GM08714 (cell line): ENCODE measurements at regions not wholly inside any gene's neighbourhood (a gene's known extent, or its start where the extent isn't known, plus 50 kb on each side); places are given as distances from the start of the nearest gene placed in this dataset.

ENCODE experiments used
- H3K4me3 ChIP-seq: fragments of 200-500 bp; sonication (Bioruptor generic); 2 replicates; pipeline ENCODE4 v1.5.1; 2014; ENCODE audit warnings: mild to moderate bottlenecking, low read length, inconsistent platforms
- ZNF274 ChIP-seq: IDR thresholded peaks from 2 replicates; pipeline ENCODE4 v1.6.1; 2012; ENCODE audit warnings: mild to moderate bottlenecking, low read depth, low read length

GRCh38 chr9:13665418-13666066, 386.1 kb upstream of the MPDZ start:
- no peak for TF ChIP-seq ZNF274
- H3K4me3 ChIP-seq, result no peak overlapping the region

GRCh38 chr9:13661014-13661413, 381.5 kb upstream of the MPDZ start:
- H3K4me3 ChIP-seq, result no peak overlapping the region
- no peak for TF ChIP-seq ZNF274

- no peak overlapping the region for H3K4me3 ChIP-seq
- no peak for TF ChIP-seq ZNF274
Observed at GRCh38 chr9:13651969-13652663, 372.6 kb upstream of the MPDZ start.

- TF ChIP-seq ZNF274, result no peak
- no peak overlapping the region for H3K4me3 ChIP-seq
Observed at GRCh38 chr9:13651526-13651925, 372.0 kb upstream of the MPDZ start.

GRCh38 chr9:13648676-13649075, 369.2 kb upstream of the MPDZ start:
- no peak overlapping the region for H3K4me3 ChIP-seq
- no peak for TF ChIP-seq ZNF274

- H3K4me3 ChIP-seq, result no peak overlapping the region
- no peak for TF ChIP-seq ZNF274
Observed at GRCh38 chr9:13648068-13648467, 368.6 kb upstream of the MPDZ start.

GRCh38 chr9:13646500-13647021, 367.1 kb upstream of the MPDZ start:
- no peak overlapping the region for H3K4me3 ChIP-seq
- TF ChIP-seq ZNF274, result no peak

- no peak overlapping the region for H3K4me3 ChIP-seq
- TF ChIP-seq ZNF274, result no peak
Observed at GRCh38 chr9:13645557-13645956, 366.1 kb upstream of the MPDZ start.

- H3K4me3 ChIP-seq, result no peak overlapping the region
- no peak for TF ChIP-seq ZNF274
Observed at GRCh38 chr9:13644675-13645074, 365.2 kb upstream of the MPDZ start.

- TF ChIP-seq ZNF274, result no peak
- no peak overlapping the region for H3K4me3 ChIP-seq
Observed at GRCh38 chr9:13642646-13643045, 363.2 kb upstream of the MPDZ start.

- TF ChIP-seq ZNF274, result no peak
- H3K4me3 ChIP-seq, result no peak overlapping the region
Observed at GRCh38 chr9:13629067-13629466, 349.6 kb upstream of the MPDZ start.

- no peak for TF ChIP-seq ZNF274
- no peak overlapping the region for H3K4me3 ChIP-seq
Observed at GRCh38 chr9:13628526-13628925, 349.0 kb upstream of the MPDZ start.

GRCh38 chr9:13627502-13627901, 348.0 kb upstream of the MPDZ start:
- no peak for TF ChIP-seq ZNF274

GRCh38 chr9:13627071-13627470, 347.6 kb upstream of the MPDZ start:
- H3K4me3 ChIP-seq, result no peak overlapping the region
- no peak for TF ChIP-seq ZNF274

More at GRCh38 chr9:13627502-13627901, 348.0 kb upstream of the MPDZ start:
- H3K4me3 ChIP-seq, result no peak overlapping the region

GRCh38 chr9:13626601-13627000, 347.1 kb upstream of the MPDZ start:
- no peak overlapping the region for H3K4me3 ChIP-seq
- no peak for TF ChIP-seq ZNF274
